GM23248 (cell line): ENCODE measurements at regions not wholly inside any gene's neighbourhood (a gene's known extent, or its start where the extent isn't known, plus 50 kb on each side); places are given as distances from the start of the nearest gene placed in this dataset.

Source experiments
- DNase-seq: peaks from one replicate; pipeline ENCODE4 v3.0.0-alpha.2; 2015
- H2AFZ ChIP-seq: fragments of 200-600 bp; sonication (generic); 2 replicates; pipeline ENCODE4 v1.6.1; 2016; ENCODE audit warnings: antibody characterized with exemption
- H3F3A ChIP-seq: fragments of 200-600 bp; sonication (generic); 2 replicates; pipeline ENCODE4 v1.6.1; 2016; ENCODE audit warnings: mild to moderate bottlenecking, antibody characterized with exemption, mixed run types; ENCODE audit not compliant: insufficient read depth
- H3K27ac ChIP-seq: fragments of 200-600 bp; sonication (generic); 2 replicates; pipeline ENCODE4 v1.5.1; 2016; ENCODE audit warnings: mild to moderate bottlenecking
- H3K27me3 ChIP-seq: fragments of 200-600 bp; sonication (generic); replicated peaks from 2 replicates; pipeline ENCODE4 v1.6.1; 2016; ENCODE audit warnings: mild to moderate bottlenecking; ENCODE audit not compliant: insufficient read depth
- H3K36me3 ChIP-seq: fragments of 200-600 bp; sonication (generic); 2 replicates; pipeline ENCODE4 v1.6.1; 2016; ENCODE audit warnings: low read depth, mild to moderate bottlenecking
- H3K4me1 ChIP-seq: fragments of 200-600 bp; sonication (generic); 2 replicates; pipeline ENCODE4 v1.6.1; 2016; ENCODE audit warnings: mild to moderate bottlenecking; ENCODE audit not compliant: insufficient read depth
- H3K4me2 ChIP-seq: fragments of 200-600 bp; sonication (generic); one replicate; pipeline ENCODE4 v1.6.1; 2016; ENCODE audit warnings: mild to moderate bottlenecking; ENCODE audit not compliant: unreplicated experiment
- H3K4me3 ChIP-seq: fragments of 200-600 bp; sonication (generic); 2 replicates; pipeline ENCODE4 v1.5.1; 2016; ENCODE audit warnings: mild to moderate bottlenecking
- H3K79me2 ChIP-seq: fragments of 200-600 bp; sonication (generic); 2 replicates; pipeline ENCODE4 v1.6.1; 2016; ENCODE audit warnings: mild to moderate bottlenecking; ENCODE audit not compliant: insufficient read depth
- H3K9ac ChIP-seq: fragments of 200-600 bp; sonication (generic); 2 replicates; pipeline ENCODE4 v1.6.1; 2016; ENCODE audit warnings: mild to moderate bottlenecking
- H3K9me2 ChIP-seq: fragments of 200-600 bp; sonication (generic); 2 replicates; pipeline ENCODE4 v1.6.1; 2016; ENCODE audit warnings: mixed run types, mild to moderate bottlenecking, moderate library complexity; ENCODE audit not compliant: insufficient read depth
- H3K9me3 ChIP-seq: fragments of 200-600 bp; sonication (generic); one replicate; pipeline ENCODE4 v1.6.1; 2017; ENCODE audit warnings: low read depth
- H4K20me1 ChIP-seq: fragments of 200-600 bp; sonication (generic); 2 replicates; pipeline ENCODE4 v1.6.0; 2016; ENCODE audit not compliant: insufficient read depth
- EZH2 ChIP-seq: fragments of 200-600 bp; sonication (generic); IDR thresholded peaks from 2 replicates; pipeline ENCODE4 v1.6.1; 2018; ENCODE audit warnings: antibody characterized with exemption, mild to moderate bottlenecking; ENCODE audit not compliant: insufficient read depth, poor library complexity, severe bottlenecking
- EZH2phosphoT487 ChIP-seq: fragments of 200-600 bp; sonication (generic); IDR thresholded peaks from 2 replicates; pipeline ENCODE4 v1.6.1; 2018; ENCODE audit warnings: antibody characterized with exemption, moderate library complexity, mild to moderate bottlenecking, low read depth; ENCODE audit not compliant: insufficient read depth
- WGBS, 2 experiments: methylation state at CpG; one replicate each; pipeline ENCODE4 v1.1.6; 2015 to 2017; ENCODE audit warnings: low lambda C conversion rate in 2 of 2, low coverage in 1 of 2; ENCODE audit errors: missing lambda C conversion rate in 2 of 2; 5-methylcytosine and 5-hydroxymethylcytosine counted together
- in situ Hi-C: fragments of 300-500 bp; cut with MboI; formaldehyde crosslinking; loops from 2 replicates; pipeline ENCODE4 v1.15.0; 2020

DNA sequence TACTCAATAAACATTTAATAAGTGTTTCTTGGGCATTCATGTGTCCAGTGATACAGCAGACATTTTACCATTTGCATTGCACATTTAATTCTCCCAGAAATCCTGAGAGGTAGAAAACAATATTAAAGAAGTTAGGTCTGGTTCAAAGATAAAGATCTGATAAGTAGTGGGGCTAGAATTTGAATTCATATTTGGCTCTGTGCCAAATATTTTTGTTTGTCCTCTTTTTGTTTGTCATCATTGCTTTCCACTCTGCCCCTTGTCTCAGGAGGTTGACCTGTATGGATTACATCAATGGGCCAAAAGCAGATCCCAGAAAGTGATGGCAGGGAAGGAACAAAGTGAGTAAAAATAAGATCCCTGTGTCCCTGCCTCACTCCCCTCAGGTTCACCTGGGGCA, 441.9 kb upstream of the PKDCC start:
- TF ChIP-seq EZH2: no peak
- TF ChIP-seq EZH2phosphoT487: no peak

GRCh38 chr2:41610501-41611190, 437.2 kb upstream of the PKDCC start:
- H3K27ac ChIP-seq: peak overlapping the region; percentile 30; the same call in 1 of the 2 replicates
- H3K4me2 ChIP-seq: peak overlapping the region; percentile 35
- H3K9me3 ChIP-seq: no peaks in the 10 kb centered on the region
- in situ Hi-C loops: no loop called here
- whole genome bisulfite sequencing, 2 experiments: 2% methylated on average over 6 of the region's 6 CpGs
- H3K4me1 ChIP-seq: no peaks in the 10 kb centered on the region
- no peaks in the 10 kb centered on the region for H3F3A ChIP-seq
- no peaks in the 10 kb centered on the region for H3K36me3 ChIP-seq
- H3K9ac ChIP-seq: peak overlapping the region; percentile 25; the same call in 1 of the 2 replicates
- no peaks in the 10 kb centered on the region for H3K79me2 ChIP-seq
- H3K27me3 ChIP-seq: no peaks in the 10 kb centered on the region
- H4K20me1 ChIP-seq: no peaks in the 10 kb centered on the region
- H2AFZ ChIP-seq: no peak overlapping the region
- DNase-seq: peak; percentile 42
- H3K9me2 ChIP-seq: no peaks in the 10 kb centered on the region
- TF ChIP-seq EZH2phosphoT487 (no peak), EZH2 (no peak)
- H3K4me3 ChIP-seq: no peak overlapping the region

More for the DNA sequence above, 441.9 kb upstream of the PKDCC start:
- in situ Hi-C loops: no loop called here
- Histone ChIP-seq H3F3A (no peaks in the 10 kb centered on the region), H3K36me3 (no peaks in the 10 kb centered on the region), H3K4me3 (no peak overlapping the region), H3K4me1 (no peaks in the 10 kb centered on the region), H3K9me3 (no peaks in the 10 kb centered on the region), H3K9ac (no peak overlapping the region), H2AFZ (no peak overlapping the region), H3K4me2 (no peak overlapping the region), H3K27me3 (no peaks in the 10 kb centered on the region), H4K20me1 (no peaks in the 10 kb centered on the region), H3K9me2 (no peaks in the 10 kb centered on the region), H3K27ac (no peak overlapping the region), H3K79me2 (no peaks in the 10 kb centered on the region)
- DNase-seq: no peak

- Histone ChIP-seq H3K36me3 (no peaks in the 10 kb centered on the region), H3K4me3 (no peak overlapping the region), H3K79me2 (no peaks in the 10 kb centered on the region), H3F3A (no peaks in the 10 kb centered on the region), H3K27ac (no peak overlapping the region), H3K9me2 (no peaks in the 10 kb centered on the region), H3K9me3 (no peaks in the 10 kb centered on the region), H3K4me1 (no peaks in the 10 kb centered on the region), H3K4me2 (no peak overlapping the region), H4K20me1 (no peaks in the 10 kb centered on the region), H3K9ac (no peak overlapping the region), H3K27me3 (no peaks in the 10 kb centered on the region), H2AFZ (no peak overlapping the region)
- TF ChIP-seq EZH2phosphoT487 (no peak), EZH2 (no peak)
- DNase-seq: no peak
- WGBS, 2 experiments: 32 to 38% methylated on average over 3 of the region's 3 CpGs
- in situ Hi-C loops: no loop called here
Observed at GRCh38 chr2:41618754-41619153, 429.1 kb upstream of the PKDCC start.

DNA sequence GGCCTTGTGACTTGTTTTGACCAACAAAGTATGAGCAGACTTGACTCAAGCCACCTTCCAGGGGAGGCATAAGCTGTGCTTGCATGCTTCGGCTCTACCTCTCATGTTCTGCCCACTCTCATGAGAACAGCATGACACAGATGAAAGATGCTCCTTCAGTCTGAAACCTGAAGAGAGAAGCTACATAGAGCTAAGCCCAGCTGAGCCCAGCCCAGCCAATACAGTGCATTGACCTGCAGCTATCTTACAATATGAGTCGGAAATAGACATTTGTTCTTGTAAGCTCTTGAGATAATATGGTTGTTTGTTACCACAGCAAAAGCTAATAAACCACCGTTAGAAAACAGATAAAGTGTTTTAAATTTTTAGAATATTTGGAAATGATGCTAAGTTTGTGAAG, 426.7 kb upstream of the PKDCC start:
- H3F3A ChIP-seq: no peaks in the 10 kb centered on the region
- no peaks in the 10 kb centered on the region for H3K79me2 ChIP-seq
- no peaks in the 10 kb centered on the region for H3K9me3 ChIP-seq
- H3K27me3 ChIP-seq: no peaks in the 10 kb centered on the region
- H3K27ac ChIP-seq: no peak overlapping the region
- DNase-seq: no peak
- no peaks in the 10 kb centered on the region for H4K20me1 ChIP-seq
- 37 to 59% methylated on average over 3 of the region's 3 CpGs for WGBS, 2 experiments
- in situ Hi-C loops: no loop called here
- H3K4me1 ChIP-seq: no peaks in the 10 kb centered on the region
- H3K36me3 ChIP-seq: no peaks in the 10 kb centered on the region
- H3K4me2 ChIP-seq: no peak overlapping the region
- no peaks in the 10 kb centered on the region for H3K9me2 ChIP-seq
- H3K9ac ChIP-seq: no peak overlapping the region
- TF ChIP-seq EZH2 (no peak), EZH2phosphoT487 (no peak)
- H2AFZ ChIP-seq: no peak overlapping the region
- H3K4me3 ChIP-seq: no peak overlapping the region

DNA sequence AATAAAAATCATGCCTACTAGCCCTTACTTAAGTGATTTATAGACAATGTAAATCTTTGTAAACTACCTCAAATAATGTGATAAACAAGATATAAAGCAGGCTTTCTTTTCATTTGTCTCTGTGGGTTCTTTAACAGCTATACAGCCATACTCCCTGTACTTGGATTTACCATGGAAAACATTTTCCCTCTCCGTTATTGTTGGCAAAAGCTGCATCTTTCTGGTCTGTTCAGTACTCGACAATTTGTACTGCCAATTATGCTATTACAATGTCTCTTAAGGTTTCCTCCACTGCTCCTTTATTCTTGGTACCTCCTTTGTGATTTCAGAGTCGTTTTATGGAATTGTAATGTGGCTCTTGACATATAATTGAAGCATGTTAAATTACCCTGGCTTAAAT, 426.3 kb upstream of the PKDCC start:
- in situ Hi-C loops: no loop called here
- Histone ChIP-seq H3K79me2 (no peaks in the 10 kb centered on the region), H4K20me1 (no peaks in the 10 kb centered on the region), H3K9me2 (no peaks in the 10 kb centered on the region), H3K9me3 (no peaks in the 10 kb centered on the region), H3K36me3 (no peaks in the 10 kb centered on the region), H3K9ac (no peak overlapping the region), H3F3A (no peaks in the 10 kb centered on the region), H2AFZ (no peak overlapping the region), H3K4me1 (no peaks in the 10 kb centered on the region), H3K27ac (no peak overlapping the region), H3K27me3 (no peaks in the 10 kb centered on the region), H3K4me2 (no peak overlapping the region), H3K4me3 (no peak overlapping the region)
- TF ChIP-seq EZH2 (no peak), EZH2phosphoT487 (no peak)
- WGBS, 2 experiments: 13 to 19% methylated on average over 3 of the region's 3 CpGs
- no peak for DNase-seq
